Gastrocnemius medialis (tissue), 4 donors: ENCODE measurements at regions not wholly inside any gene's neighbourhood (a gene's known extent, or its start where the extent isn't known, plus 50 kb on each side); places are given as distances from the start of the nearest gene placed in this dataset.

Experiments
- POLR2A ChIP-seq, 2 donors: fragments of 450-650 bp; IDR thresholded peaks; one replicate each; pipeline ENCODE4 v1.6.1; 2017; ENCODE audit warnings: antibody characterized with exemption in 2 of 2, mild to moderate bottlenecking in 2 of 2, moderate library complexity in 2 of 2
- TF ChIP-seq, protein P1 (sequence below), 5 experiments: fragments of 450-650 bp in 3 of 5; fragments of 200-600 bp in 2 of 5; sonication (generic) in 2 of 5; IDR thresholded peaks in 4 of 5; conservative IDR thresholded peaks in 1 of 5; 1 replicate in 4 of 5; 2 replicates in 1 of 5; pipeline ENCODE4 v1.5.1; 2016 to 2019; ENCODE audit warnings: antibody characterized with exemption in 5 of 5, mild to moderate bottlenecking in 3 of 5, moderate library complexity in 3 of 5

DNA sequence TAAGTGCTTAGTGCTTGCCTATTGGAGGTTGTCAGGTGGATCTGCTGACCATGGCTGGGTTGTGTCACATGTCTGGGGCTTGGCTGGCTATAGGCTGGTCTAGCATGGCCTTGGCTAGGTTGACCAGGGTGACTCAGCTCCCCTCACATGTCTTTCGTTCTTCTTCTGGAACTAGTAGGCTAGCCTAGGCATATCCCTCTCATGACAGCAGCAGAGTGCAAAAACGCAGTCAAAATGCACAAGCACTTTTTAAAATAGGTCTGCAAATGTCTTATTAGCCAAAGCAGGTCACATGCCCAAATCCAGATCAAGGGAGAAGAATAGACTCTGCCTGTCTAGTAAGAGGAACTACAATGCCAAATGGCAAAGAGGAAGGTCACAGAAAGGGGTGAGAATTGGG, 179.7 kb upstream of the ACVR2A start:
- TF ChIP-seq, protein P1, sequence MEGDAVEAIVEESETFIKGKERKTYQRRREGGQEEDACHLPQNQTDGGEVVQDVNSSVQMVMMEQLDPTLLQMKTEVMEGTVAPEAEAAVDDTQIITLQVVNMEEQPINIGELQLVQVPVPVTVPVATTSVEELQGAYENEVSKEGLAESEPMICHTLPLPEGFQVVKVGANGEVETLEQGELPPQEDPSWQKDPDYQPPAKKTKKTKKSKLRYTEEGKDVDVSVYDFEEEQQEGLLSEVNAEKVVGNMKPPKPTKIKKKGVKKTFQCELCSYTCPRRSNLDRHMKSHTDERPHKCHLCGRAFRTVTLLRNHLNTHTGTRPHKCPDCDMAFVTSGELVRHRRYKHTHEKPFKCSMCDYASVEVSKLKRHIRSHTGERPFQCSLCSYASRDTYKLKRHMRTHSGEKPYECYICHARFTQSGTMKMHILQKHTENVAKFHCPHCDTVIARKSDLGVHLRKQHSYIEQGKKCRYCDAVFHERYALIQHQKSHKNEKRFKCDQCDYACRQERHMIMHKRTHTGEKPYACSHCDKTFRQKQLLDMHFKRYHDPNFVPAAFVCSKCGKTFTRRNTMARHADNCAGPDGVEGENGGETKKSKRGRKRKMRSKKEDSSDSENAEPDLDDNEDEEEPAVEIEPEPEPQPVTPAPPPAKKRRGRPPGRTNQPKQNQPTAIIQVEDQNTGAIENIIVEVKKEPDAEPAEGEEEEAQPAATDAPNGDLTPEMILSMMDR (IDR thresholded peaks at IDR 0.05 in 4 of 5, conservative IDR thresholded peaks at IDR 0.05 in 1 of 5): no peak
- no peak for TF ChIP-seq POLR2A (IDR thresholded peaks at IDR 0.05)
